ENCODE measurements at regions not wholly inside any gene's neighbourhood (a gene's known extent, or its start where the extent isn't known, plus 50 kb on each side); places are given as distances from the start of the nearest gene placed in this dataset.

GRCh38 chr18:75683426-75683825 is 255.9 kb upstream of the SMIM21 start:
- intact Hi-C loops (cut with DNase I), result no loop called here

GRCh38 chr18:75681538-75682115 is 254.1 kb upstream of the SMIM21 start:
- Histone ChIP-seq H3K9me3 (no peaks in the 10 kb centered on the region), H3K27ac (no peak overlapping the region), H3K27me3 (no peaks in the 10 kb centered on the region), H3K4me3 (no peak overlapping the region), H3K36me3 (no peaks in the 10 kb centered on the region), H3K4me1 (no peaks in the 10 kb centered on the region), H3K9ac (ENCODE audit: low read depth in 2 of 2, low read length in 2 of 2) (no peak overlapping the region)
- intact Hi-C loops (cut with DNase I), result no loop called here
- TF ChIP-seq CTCF (IDR thresholded peaks at IDR 0.05), result no peak
- DNase-seq, result no peak

More at GRCh38 chr18:75683426-75683825, 255.9 kb upstream of the SMIM21 start:
- H3K27me3 ChIP-seq, result no peaks in the 10 kb centered on the region
- no peak for TF ChIP-seq CTCF (IDR thresholded peaks at IDR 0.05)
- no peak overlapping the region for H3K4me3 ChIP-seq
- no peak overlapping the region for H3K9ac ChIP-seq (ENCODE audit: low read depth in 2 of 2, low read length in 2 of 2)
- no peaks in the 10 kb centered on the region for H3K36me3 ChIP-seq
- no peaks in the 10 kb centered on the region for H3K9me3 ChIP-seq
- DNase-seq, result no peak
- no peaks in the 10 kb centered on the region for H3K4me1 ChIP-seq
- no peak overlapping the region for H3K27ac ChIP-seq

GRCh38 chr18:75679331-75679730 is 251.8 kb upstream of the SMIM21 start:
- intact Hi-C loops (cut with DNase I), result no loop called here
- H3K27me3 ChIP-seq, result no peaks in the 10 kb centered on the region
- no peak for TF ChIP-seq CTCF (IDR thresholded peaks at IDR 0.05)
- no peaks in the 10 kb centered on the region for H3K4me1 ChIP-seq
- H3K27ac ChIP-seq, result no peak overlapping the region
- no peak for DNase-seq
- no peak overlapping the region for H3K4me3 ChIP-seq
- H3K9me3 ChIP-seq, result no peaks in the 10 kb centered on the region
- H3K9ac ChIP-seq (ENCODE audit: low read depth in 2 of 2, low read length in 2 of 2), result no peak overlapping the region
- no peaks in the 10 kb centered on the region for H3K36me3 ChIP-seq

GRCh38 chr18:75678627-75679026 is 251.1 kb upstream of the SMIM21 start:
- Histone ChIP-seq H3K4me3 (no peak overlapping the region), H3K27me3 (no peaks in the 10 kb centered on the region), H3K9ac (ENCODE audit: low read depth in 2 of 2, low read length in 2 of 2) (no peak overlapping the region), H3K9me3 (no peaks in the 10 kb centered on the region), H3K36me3 (no peaks in the 10 kb centered on the region), H3K27ac (no peak overlapping the region), H3K4me1 (no peaks in the 10 kb centered on the region)
- TF ChIP-seq CTCF (IDR thresholded peaks at IDR 0.05), result no peak
- no peak for DNase-seq
- intact Hi-C loops (cut with DNase I), result no loop called here

GRCh38 chr18:75677696-75678455 is 250.4 kb upstream of the SMIM21 start:
- DNase-seq, result no peak
- no peaks in the 10 kb centered on the region for H3K4me1 ChIP-seq
- no peak overlapping the region for H3K4me3 ChIP-seq
- no peaks in the 10 kb centered on the region for H3K27me3 ChIP-seq
- no peaks in the 10 kb centered on the region for H3K36me3 ChIP-seq
- no peak for TF ChIP-seq CTCF (IDR thresholded peaks at IDR 0.05)
- H3K9me3 ChIP-seq, result no peaks in the 10 kb centered on the region
- intact Hi-C loops (cut with DNase I), result no loop called here
- H3K27ac ChIP-seq, result no peak overlapping the region
- no peak overlapping the region for H3K9ac ChIP-seq (ENCODE audit: low read depth in 2 of 2, low read length in 2 of 2)
